Dedifferentiated amniotic fluid mesenchymal stem cell (primary cell): ENCODE measurements at regions not wholly inside any gene's neighbourhood (a gene's known extent, or its start where the extent isn't known, plus 50 kb on each side); places are given as distances from the start of the nearest gene placed in this dataset.

Experiments
- DNase-seq: peaks from one replicate; pipeline ENCODE4 v3.0.0-alpha.2; 2016; ENCODE audit errors: extremely low spot score

- no peak for DNase-seq
Measured at GRCh38 chr14:98953551-98954348, 318.2 kb downstream of the BCL11B start.

DNA sequence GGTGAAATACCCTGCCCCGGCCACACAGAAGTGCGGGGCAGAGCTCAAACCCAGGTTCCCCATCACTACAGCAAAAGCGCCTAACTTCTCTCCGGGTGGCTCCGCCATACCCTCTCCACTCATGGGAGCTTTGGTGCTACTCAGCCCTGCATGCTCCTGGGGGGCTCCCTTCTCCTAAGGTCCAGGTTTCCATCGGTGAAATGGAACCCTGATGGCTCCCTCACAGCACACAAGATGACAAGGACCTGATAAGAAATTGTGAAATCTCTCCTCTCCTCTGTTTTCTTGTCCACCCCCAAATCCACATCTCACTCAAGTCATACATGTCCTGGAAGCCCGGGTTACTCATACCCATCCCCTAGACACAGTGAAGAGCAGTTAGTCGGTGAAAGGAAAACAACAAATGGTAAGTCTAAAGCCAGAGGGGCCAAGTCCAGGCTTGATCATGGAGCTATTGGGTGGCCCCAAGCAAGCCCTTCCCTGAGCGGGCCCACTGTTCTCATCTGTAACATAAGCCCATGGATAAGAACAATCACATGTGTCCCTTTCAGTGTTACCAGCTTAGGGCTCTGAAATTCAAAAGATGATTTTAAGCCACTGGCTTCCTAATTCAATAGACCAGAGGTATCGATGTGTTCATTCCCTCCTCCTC, 317.5 kb downstream of the BCL11B start:
- no peak for DNase-seq

- no peak for DNase-seq
Measured at GRCh38 chr14:98955036-98955740, 316.8 kb downstream of the BCL11B start.

- no peak for DNase-seq
Measured at GRCh38 chr14:98955741-98956070, 316.3 kb downstream of the BCL11B start.

DNA sequence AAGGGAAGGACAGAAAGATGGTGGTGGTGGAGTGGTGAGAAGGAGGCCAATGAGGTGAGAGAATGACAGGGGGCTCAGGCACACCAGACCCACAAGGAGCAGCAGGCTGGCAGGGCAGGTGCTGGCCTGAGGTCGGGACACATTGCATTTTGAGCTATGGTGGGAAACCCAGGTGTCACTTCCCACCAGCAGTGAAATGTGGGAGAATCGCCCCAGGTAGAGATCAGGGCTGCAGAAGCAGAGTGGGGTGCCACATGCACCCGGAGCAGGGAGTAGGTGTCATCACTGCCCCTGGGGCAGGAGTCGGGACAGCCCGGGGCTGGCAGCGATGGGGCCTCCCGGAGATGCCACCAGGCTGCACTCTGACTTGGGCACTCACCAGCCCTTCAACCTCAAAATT, 315.8 kb downstream of the BCL11B start:
- no peak for DNase-seq

DNA sequence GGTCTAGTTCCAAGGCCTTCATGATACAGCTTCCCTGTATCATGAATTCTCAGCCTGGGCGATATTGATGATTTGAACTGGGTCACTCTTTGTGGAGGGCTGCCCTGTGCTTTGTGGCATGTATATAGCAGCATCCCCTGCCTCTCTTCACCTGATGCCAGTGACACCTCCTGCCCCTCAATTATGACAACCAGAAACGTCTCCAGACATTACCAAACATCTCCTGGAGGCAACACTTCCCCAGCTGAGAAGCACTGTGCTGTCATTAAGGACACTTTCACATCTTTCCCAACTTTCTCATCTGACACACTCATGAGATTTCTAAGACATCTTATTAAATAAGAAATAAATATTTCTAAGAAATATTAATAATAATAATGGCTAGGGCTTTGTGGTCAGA, 315.3 kb downstream of the BCL11B start:
- DNase-seq = no peak

DNA sequence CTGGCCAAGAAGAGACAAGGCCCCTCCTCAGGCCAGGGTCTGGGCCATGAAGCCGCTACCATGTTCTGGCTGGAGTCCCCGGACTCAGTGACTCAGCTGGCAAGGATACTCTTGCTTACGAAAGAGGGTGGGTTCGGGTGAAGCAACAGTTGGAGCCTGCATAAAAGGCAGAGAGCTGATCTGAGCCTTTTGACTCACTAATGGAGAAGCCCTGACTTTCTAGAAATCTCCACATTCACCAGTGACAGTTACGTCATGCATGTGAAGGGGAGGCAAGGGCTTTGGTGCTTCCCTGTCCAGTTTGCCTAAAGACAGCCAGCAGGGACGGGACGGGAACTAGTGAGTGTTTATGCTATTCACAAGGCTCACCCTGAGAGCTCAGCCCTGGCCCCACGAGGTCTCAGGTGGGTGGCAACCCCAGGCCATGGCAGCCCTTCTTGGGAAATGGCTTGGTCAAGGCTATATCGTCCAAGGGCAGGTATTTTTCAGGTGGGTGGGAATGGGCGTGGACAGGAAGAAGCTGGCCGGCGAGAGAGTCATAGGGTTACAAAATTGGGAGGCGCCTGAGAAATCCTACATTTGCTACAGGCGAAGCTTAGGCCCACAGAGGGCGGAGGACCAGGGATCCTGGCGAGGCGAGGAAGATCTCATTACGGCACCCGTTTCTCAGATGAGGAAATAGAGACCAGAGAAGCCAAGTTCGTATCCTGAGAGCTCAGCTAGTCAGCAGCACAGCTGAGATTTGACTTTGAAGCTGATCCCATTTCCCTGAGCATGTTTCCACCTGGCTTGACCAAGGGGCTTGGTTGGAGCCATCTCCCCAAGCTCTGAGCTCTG, 314.6 kb downstream of the BCL11B start:
- DNase-seq = no peak

- no peak for DNase-seq
Measured at GRCh38 chr14:98958048-98958631, 313.9 kb downstream of the BCL11B start.

GRCh38 chr14:98958632-98959031, 313.4 kb downstream of the BCL11B start:
- no peak for DNase-seq

DNA sequence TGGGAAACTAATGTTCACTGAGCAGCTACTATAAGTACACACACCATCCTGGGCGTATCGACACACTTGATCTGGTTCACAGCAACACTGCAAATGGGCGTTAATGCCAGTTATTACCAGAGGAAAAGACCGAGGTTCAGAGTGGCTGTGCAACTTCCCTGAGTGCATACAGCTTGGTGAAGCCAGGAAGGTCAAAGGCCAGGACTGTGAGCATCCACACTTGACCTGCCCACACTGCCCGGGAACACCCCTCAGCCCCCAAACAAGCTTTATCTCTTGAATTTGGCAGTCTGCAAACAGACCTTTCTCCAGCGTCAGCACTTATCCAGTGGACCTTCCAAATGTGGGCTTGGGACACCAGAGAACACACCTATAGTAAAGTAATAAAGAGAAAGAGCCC, 312.6 kb downstream of the BCL11B start:
- DNase-seq = no peak

GRCh38 chr14:98959958-98960616, 311.9 kb downstream of the BCL11B start:
- DNase-seq = no peak

DNA sequence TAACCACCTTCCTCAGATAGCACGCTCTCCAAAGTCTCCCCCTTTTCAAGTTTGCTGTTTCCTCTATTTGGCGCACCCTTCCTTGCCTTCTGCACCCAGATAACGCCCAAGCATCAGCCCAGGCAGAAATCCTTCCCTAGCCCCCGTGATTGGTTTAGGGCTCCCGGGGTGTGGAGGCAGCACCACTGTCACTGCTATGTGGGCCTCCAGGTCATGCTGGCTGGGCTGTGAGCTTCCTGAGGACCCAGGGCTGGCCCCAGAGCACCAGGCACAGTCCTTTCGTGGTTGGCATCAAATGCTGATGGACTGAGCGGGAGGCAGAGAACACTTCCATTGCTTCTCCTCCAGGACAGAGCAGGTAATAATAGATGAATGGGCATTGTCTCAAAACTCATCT, 311.4 kb downstream of the BCL11B start:
- no peak for DNase-seq

- no peak for DNase-seq
Measured at GRCh38 chr14:98961191-98961590, 310.8 kb downstream of the BCL11B start.

GRCh38 chr14:98962118-98962517, 309.9 kb downstream of the BCL11B start:
- no peak for DNase-seq

GRCh38 chr14:98963610-98964009, 308.4 kb downstream of the BCL11B start:
- no peak for DNase-seq

- DNase-seq = no peak
Measured at GRCh38 chr14:98964171-98964570, 307.8 kb downstream of the BCL11B start.

DNA sequence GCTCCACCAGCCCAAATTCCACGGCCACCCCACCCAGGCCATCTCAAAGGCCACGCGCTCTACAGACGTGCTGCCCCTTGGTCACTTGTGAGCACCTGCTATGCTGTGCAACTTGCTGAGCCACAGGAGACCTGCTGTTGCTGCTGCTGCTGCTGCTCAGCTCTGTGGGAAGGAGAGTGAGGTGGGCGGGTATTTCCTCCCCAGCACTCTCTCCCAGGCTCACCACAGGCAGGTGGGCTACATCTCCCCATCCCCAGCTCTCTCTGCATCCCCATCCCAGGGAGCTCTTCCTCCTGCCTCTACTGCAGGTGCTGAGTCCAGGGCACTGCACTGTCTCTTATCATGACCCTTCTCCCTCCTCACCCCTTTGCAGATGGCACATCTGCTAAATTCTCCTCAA, 306.9 kb downstream of the BCL11B start:
- no peak for DNase-seq

DNA sequence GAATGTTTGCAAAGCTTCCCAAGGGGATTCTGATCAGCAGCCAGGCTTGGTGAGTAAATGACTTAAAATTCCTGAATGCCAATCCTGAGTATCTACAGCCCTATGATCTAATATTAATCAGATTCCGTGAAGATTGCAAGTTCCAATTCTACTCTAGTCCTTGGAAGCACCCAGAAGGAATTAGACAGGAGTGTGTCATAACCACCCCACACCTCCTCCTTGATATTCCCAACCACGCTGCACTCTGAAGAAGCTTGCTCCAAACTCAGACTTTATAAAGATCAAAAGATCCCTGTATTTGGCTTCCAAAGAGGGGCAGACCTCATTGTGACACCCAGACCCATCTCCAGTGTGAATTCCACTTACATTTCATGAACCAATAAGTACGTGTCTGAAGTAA, 306.0 kb downstream of the BCL11B start:
- DNase-seq = no peak

DNA sequence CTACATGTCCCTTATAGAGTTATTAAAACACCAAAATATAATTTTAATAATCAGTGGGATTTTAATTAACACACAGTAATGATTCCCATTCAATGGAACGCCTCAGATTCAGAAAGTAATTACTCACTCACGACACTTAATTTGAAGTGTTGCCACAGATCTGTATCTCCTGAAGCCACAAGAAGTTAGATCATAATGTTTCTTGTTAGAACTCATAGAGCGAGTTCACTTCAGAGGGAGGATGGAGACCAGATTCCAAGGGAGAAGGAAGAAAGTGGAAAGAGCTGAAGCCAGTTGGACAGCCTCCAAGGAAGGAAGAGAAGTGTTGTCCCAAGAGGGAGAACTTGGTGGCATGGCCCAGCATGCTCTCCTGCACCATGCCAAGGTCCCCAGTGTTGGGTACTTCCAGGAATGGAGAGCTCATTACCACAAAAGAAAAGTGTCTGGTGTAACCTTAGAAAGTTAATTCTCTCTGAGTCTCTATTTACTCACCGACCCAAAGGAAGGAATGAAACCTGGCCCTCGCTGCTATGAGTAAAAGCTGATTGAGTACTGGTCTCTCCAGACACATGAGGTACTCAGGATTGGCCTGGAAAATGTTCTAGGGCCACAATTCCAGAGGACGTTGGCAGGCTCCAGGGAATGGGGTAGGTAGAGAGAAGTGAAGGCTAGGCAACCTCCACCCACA, 305.4 kb downstream of the BCL11B start:
- DNase-seq = no peak

DNA sequence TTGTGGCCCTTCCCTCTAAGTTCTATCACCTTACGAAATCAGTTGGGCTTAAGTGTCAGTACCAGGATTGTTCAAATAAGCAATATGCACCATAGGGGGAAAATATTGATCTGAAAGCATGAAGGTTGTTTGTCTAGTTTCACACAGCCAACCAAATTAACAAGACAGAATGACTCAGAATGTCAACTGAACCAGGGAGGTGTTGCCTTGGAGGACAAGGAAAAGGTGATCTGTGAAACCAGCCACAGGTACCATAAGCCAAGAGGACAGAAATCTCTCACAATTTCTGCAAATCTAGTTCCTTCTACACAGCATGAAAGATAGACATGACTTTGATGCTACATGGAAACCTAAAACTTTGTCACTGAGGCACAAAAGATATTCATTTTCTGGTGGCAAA, 297.9 kb downstream of the BCL11B start:
- DNase-seq = no peak

DNA sequence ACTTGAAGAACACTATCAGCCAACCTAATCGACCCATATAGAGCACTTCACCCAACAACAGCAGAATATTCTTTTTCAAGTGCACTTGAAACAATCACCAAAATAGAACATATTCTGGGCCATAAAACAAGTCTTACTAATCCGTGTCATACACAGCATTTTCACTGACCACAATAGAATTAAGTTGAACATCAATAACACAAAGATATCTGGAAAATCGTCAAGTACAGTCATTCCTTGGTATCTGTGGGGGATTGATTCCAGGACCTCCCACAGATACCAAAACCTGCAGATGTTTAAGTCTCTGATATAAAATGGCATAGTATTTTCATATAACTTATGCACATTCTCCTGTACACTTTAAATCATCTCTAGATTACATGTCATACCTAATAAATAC, 295.7 kb downstream of the BCL11B start:
- DNase-seq = no peak
